ENCODE measurements at regions not wholly inside any gene's neighbourhood (a gene's known extent, or its start where the extent isn't known, plus 50 kb on each side); places are given as distances from the start of the nearest gene placed in this dataset.

- no peak overlapping the region for H3K9ac ChIP-seq (ENCODE audit: low read length)
- H3K4me3 ChIP-seq (ENCODE audit: low read length): no peak overlapping the region
- no peak for TF ChIP-seq EZH2 (optimal IDR thresholded peaks at IDR 0.05; ENCODE audit: low read depth, low read length)
- no peak for TF ChIP-seq EZH2phosphoT487 (IDR thresholded peaks at IDR 0.05; ENCODE audit: low read length)
- no peak for TF ChIP-seq CTCF (IDR thresholded peaks at IDR 0.05; ENCODE audit: low read length)
- H3K4me1 ChIP-seq (ENCODE audit: low read length): no peaks in the 10 kb centered on the region
- H3K79me2 ChIP-seq (ENCODE audit: low read length): no peaks in the 10 kb centered on the region
- H4K20me1 ChIP-seq (ENCODE audit: insufficient read depth, low read length): no peaks in the 10 kb centered on the region
- H3K27me3 ChIP-seq (replicated peaks; ENCODE audit: insufficient read depth, low read length): no peaks in the 10 kb centered on the region
- DNase-seq: no peak
- no peak overlapping the region for H2AFZ ChIP-seq (ENCODE audit: low read length)
- no peaks in the 10 kb centered on the region for H3F3A ChIP-seq (ENCODE audit: insufficient read depth, low read length)
- H3K9me2 ChIP-seq (replicated peaks; ENCODE audit: insufficient read depth, low read length): no peaks in the 10 kb centered on the region
- no peaks in the 10 kb centered on the region for H3K36me3 ChIP-seq (replicated peaks; ENCODE audit: insufficient read depth, low read length)
- no peak overlapping the region for H3K4me2 ChIP-seq (ENCODE audit: low read depth, low read length)
- H3K9me3 ChIP-seq (replicated peaks; ENCODE audit: insufficient read depth, low read length): no peaks in the 10 kb centered on the region
- H3K27ac ChIP-seq (ENCODE audit: low read length): no peak overlapping the region
Measured at GRCh38 chrX:13917507-13917906, 100.6 kb upstream of the GPM6B start.

GRCh38 chrX:13911586-13911985, 94.7 kb upstream of the GPM6B start:
- Histone ChIP-seq H3K9me2 (replicated peaks; ENCODE audit: insufficient read depth, low read length) (no peaks in the 10 kb centered on the region), H3K9me3 (replicated peaks; ENCODE audit: insufficient read depth, low read length) (no peaks in the 10 kb centered on the region)

GRCh38 chrX:13906093-13906492, 89.2 kb upstream of the GPM6B start:
- H3K4me2 ChIP-seq (ENCODE audit: low read depth, low read length): no peak overlapping the region
- no peaks in the 10 kb centered on the region for H3K4me1 ChIP-seq (ENCODE audit: low read length)
- no peaks in the 10 kb centered on the region for H3K36me3 ChIP-seq (replicated peaks; ENCODE audit: insufficient read depth, low read length)
- no peaks in the 10 kb centered on the region for H3K9me3 ChIP-seq (replicated peaks; ENCODE audit: insufficient read depth, low read length)
- no peak overlapping the region for H3K27ac ChIP-seq (ENCODE audit: low read length)
- no peaks in the 10 kb centered on the region for H4K20me1 ChIP-seq (ENCODE audit: insufficient read depth, low read length)
- H3K9me2 ChIP-seq (replicated peaks; ENCODE audit: insufficient read depth, low read length): no peaks in the 10 kb centered on the region
- H3K27me3 ChIP-seq (replicated peaks; ENCODE audit: insufficient read depth, low read length): no peaks in the 10 kb centered on the region
- H3F3A ChIP-seq (ENCODE audit: insufficient read depth, low read length): no peaks in the 10 kb centered on the region
- DNase-seq: no peak
- no peak overlapping the region for H3K9ac ChIP-seq (ENCODE audit: low read length)
- TF ChIP-seq EZH2phosphoT487 (IDR thresholded peaks at IDR 0.05; ENCODE audit: low read length): no peak
- no peak for TF ChIP-seq CTCF (IDR thresholded peaks at IDR 0.05; ENCODE audit: low read length)
- no peak for TF ChIP-seq EZH2 (optimal IDR thresholded peaks at IDR 0.05; ENCODE audit: low read depth, low read length)
- no peak overlapping the region for H3K4me3 ChIP-seq (ENCODE audit: low read length)
- H3K79me2 ChIP-seq (ENCODE audit: low read length): no peaks in the 10 kb centered on the region
- no peak overlapping the region for H2AFZ ChIP-seq (ENCODE audit: low read length)

More at GRCh38 chrX:13911586-13911985, 94.7 kb upstream of the GPM6B start:
- Histone ChIP-seq H3K4me2 (ENCODE audit: low read depth, low read length) (no peak overlapping the region), H3K9ac (ENCODE audit: low read length) (no peak overlapping the region), H3F3A (ENCODE audit: insufficient read depth, low read length) (no peaks in the 10 kb centered on the region), H3K27ac (ENCODE audit: low read length) (no peak overlapping the region), H3K4me1 (ENCODE audit: low read length) (no peaks in the 10 kb centered on the region), H3K36me3 (replicated peaks; ENCODE audit: insufficient read depth, low read length) (no peaks in the 10 kb centered on the region), H2AFZ (ENCODE audit: low read length) (no peak overlapping the region), H3K79me2 (ENCODE audit: low read length) (no peaks in the 10 kb centered on the region), H3K4me3 (ENCODE audit: low read length) (no peak overlapping the region), H4K20me1 (ENCODE audit: insufficient read depth, low read length) (no peaks in the 10 kb centered on the region), H3K27me3 (replicated peaks; ENCODE audit: insufficient read depth, low read length) (no peaks in the 10 kb centered on the region)
- DNase-seq: no peak
- TF ChIP-seq EZH2 (optimal IDR thresholded peaks at IDR 0.05; ENCODE audit: low read depth, low read length) (no peak), CTCF (IDR thresholded peaks at IDR 0.05; ENCODE audit: low read length) (no peak), EZH2phosphoT487 (IDR thresholded peaks at IDR 0.05; ENCODE audit: low read length) (no peak)

All from MM.1S (cell line).